DOHH2 (cell line): ENCODE measurements at regions not wholly inside any gene's neighbourhood (a gene's known extent, or its start where the extent isn't known, plus 50 kb on each side); places are given as distances from the start of the nearest gene placed in this dataset.

ENCODE experiments used
- H3F3A ChIP-seq: fragments of 200-600 bp; sonication (generic), shearing (Covaris generic); 2 replicates; pipeline ENCODE4 v1.6.0; 2016; ENCODE audit warnings: antibody characterized with exemption, mild to moderate bottlenecking; ENCODE audit not compliant: control insufficient read depth, insufficient read depth
- H3K27ac ChIP-seq: fragments of 200-600 bp; sonication (generic); 2 replicates; pipeline ENCODE4 v1.5.1; 2014; ENCODE audit warnings: low read depth, mild to moderate bottlenecking, low read length, moderate library complexity
- H3K27me3 ChIP-seq: fragments of 200-600 bp; sonication (generic); 2 replicates; pipeline ENCODE4 v1.6.1; 2014; ENCODE audit warnings: mild to moderate bottlenecking, low read length, mixed read lengths; ENCODE audit not compliant: control insufficient read depth
- H3K36me3 ChIP-seq: fragments of 200-600 bp; sonication (generic); 2 replicates; pipeline ENCODE4 v1.6.1; 2014; ENCODE audit warnings: mild to moderate bottlenecking, low read length, moderate library complexity, mixed read lengths; ENCODE audit not compliant: control insufficient read depth
- H3K4me1 ChIP-seq: fragments of 200-600 bp; sonication (generic); 2 replicates; pipeline ENCODE4 v1.6.1; 2014; ENCODE audit warnings: mild to moderate bottlenecking, low read length, mixed read lengths; ENCODE audit not compliant: control insufficient read depth
- H3K4me2 ChIP-seq: fragments of 200-600 bp; sonication (generic); 2 replicates; pipeline ENCODE4 v1.6.0; 2014; ENCODE audit warnings: mild to moderate bottlenecking, low read length, moderate library complexity
- H3K4me3 ChIP-seq: fragments of 200-600 bp; sonication (generic); 2 replicates; pipeline ENCODE4 v1.5.1; 2014; ENCODE audit warnings: mild to moderate bottlenecking, low read length, mixed read lengths
- H3K79me2 ChIP-seq: fragments of 200-600 bp; sonication (generic); 2 replicates; pipeline ENCODE4 v1.6.1; 2014; ENCODE audit warnings: mild to moderate bottlenecking, low read length, mixed read lengths; ENCODE audit not compliant: control insufficient read depth
- H3K9me2 ChIP-seq: fragments of 200-600 bp; sonication (generic); replicated peaks from 2 replicates; pipeline ENCODE4 v1.6.1; 2014; ENCODE audit warnings: mild to moderate bottlenecking, low read length, mixed read lengths; ENCODE audit not compliant: control insufficient read depth
- H3K9me3 ChIP-seq: fragments of 200-600 bp; sonication (generic); 2 replicates; pipeline ENCODE4 v1.6.1; 2014; ENCODE audit warnings: antibody characterized with exemption, low read length, mixed read lengths; ENCODE audit not compliant: control insufficient read depth, insufficient read depth
- H4K20me1 ChIP-seq: fragments of 200-600 bp; sonication (generic); 2 replicates; pipeline ENCODE4 v1.6.0; 2014; ENCODE audit warnings: low read depth, mild to moderate bottlenecking, antibody characterized with exemption, low read length, moderate library complexity; ENCODE audit not compliant: control insufficient read depth, insufficient read depth
- EZH2phosphoT487 ChIP-seq: fragments of 200-600 bp; sonication (generic); IDR thresholded peaks from 2 replicates; pipeline ENCODE4 v1.6.1; 2017; ENCODE audit warnings: borderline replicate concordance, mild to moderate bottlenecking, antibody characterized with exemption, low read length, moderate library complexity, mixed read lengths
- TF ChIP-seq, protein P1 (sequence below): fragments of 200-600 bp; sonication (generic); IDR thresholded peaks from one replicate; pipeline ENCODE4 v1.5.1; 2014; ENCODE audit warnings: antibody characterized with exemption, mild to moderate bottlenecking, low read depth, low read length; ENCODE audit not compliant: poor library complexity, severe bottlenecking

DNA sequence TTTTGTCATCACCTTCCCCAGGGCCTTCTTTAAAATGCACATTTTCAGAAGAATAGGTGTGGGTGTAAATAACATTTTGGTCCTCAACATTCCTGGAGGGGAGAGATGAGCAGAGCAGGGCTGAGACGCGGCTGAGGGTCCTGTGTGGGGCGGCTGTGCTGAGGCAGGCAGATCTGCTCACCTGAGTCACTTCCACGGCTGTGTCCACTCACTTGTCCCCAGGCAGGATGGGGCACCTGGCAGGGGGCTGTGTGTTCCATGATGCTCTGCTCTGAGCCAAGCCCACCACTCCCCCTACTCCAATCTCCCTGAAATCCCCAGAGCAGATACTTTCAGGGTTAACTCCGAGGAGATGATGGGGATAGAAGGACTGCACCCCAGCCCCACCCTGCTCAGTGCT lies 93.8 kb downstream of the GLRX3 start:
- no peaks in the 10 kb centered on the region for H3K36me3 ChIP-seq
- no peaks in the 10 kb centered on the region for H3K4me1 ChIP-seq
- no peak overlapping the region for H3K4me3 ChIP-seq
- no peaks in the 10 kb centered on the region for H3K9me3 ChIP-seq
- H3K27me3 ChIP-seq = no peaks in the 10 kb centered on the region
- no peaks in the 10 kb centered on the region for H3F3A ChIP-seq
- H4K20me1 ChIP-seq = no peaks in the 10 kb centered on the region
- H3K79me2 ChIP-seq = no peaks in the 10 kb centered on the region
- H3K9me2 ChIP-seq = no peaks in the 10 kb centered on the region
- H3K4me2 ChIP-seq = no peak overlapping the region
- no peak overlapping the region for H3K27ac ChIP-seq
- TF ChIP-seq EZH2phosphoT487 = no peak
- TF ChIP-seq, protein P1, sequence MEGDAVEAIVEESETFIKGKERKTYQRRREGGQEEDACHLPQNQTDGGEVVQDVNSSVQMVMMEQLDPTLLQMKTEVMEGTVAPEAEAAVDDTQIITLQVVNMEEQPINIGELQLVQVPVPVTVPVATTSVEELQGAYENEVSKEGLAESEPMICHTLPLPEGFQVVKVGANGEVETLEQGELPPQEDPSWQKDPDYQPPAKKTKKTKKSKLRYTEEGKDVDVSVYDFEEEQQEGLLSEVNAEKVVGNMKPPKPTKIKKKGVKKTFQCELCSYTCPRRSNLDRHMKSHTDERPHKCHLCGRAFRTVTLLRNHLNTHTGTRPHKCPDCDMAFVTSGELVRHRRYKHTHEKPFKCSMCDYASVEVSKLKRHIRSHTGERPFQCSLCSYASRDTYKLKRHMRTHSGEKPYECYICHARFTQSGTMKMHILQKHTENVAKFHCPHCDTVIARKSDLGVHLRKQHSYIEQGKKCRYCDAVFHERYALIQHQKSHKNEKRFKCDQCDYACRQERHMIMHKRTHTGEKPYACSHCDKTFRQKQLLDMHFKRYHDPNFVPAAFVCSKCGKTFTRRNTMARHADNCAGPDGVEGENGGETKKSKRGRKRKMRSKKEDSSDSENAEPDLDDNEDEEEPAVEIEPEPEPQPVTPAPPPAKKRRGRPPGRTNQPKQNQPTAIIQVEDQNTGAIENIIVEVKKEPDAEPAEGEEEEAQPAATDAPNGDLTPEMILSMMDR = no peak

DNA sequence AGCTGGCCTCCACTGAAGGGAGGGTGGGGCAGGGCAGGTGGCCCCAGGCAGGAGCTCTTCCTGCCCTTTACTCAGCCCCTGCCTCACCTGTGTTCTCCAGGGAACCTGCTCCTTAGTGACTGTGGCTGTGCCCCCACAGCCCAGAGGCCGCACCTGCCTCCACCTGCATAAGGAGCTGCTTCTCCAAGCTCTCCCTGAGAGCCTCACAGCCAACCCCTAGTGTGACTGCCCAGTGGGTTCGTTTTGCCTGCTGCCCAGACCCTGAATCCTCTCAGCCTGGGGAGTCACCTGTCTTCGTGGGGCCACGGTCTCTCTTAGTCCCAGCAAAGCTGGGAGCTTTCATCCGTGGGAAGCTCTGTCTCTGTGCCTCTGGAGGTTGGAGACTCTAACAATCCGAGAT lies 94.4 kb downstream of the GLRX3 start:
- Histone ChIP-seq H3K36me3 (no peaks in the 10 kb centered on the region), H3K4me2 (no peak overlapping the region), H3K27me3 (no peaks in the 10 kb centered on the region), H3K9me2 (no peaks in the 10 kb centered on the region), H3K79me2 (no peaks in the 10 kb centered on the region), H3K4me1 (no peaks in the 10 kb centered on the region), H3F3A (no peaks in the 10 kb centered on the region), H3K4me3 (no peak overlapping the region), H4K20me1 (no peaks in the 10 kb centered on the region), H3K27ac (no peak overlapping the region), H3K9me3 (no peaks in the 10 kb centered on the region)
- no peak for TF ChIP-seq EZH2phosphoT487
- TF ChIP-seq, protein P1 = no peak

DNA sequence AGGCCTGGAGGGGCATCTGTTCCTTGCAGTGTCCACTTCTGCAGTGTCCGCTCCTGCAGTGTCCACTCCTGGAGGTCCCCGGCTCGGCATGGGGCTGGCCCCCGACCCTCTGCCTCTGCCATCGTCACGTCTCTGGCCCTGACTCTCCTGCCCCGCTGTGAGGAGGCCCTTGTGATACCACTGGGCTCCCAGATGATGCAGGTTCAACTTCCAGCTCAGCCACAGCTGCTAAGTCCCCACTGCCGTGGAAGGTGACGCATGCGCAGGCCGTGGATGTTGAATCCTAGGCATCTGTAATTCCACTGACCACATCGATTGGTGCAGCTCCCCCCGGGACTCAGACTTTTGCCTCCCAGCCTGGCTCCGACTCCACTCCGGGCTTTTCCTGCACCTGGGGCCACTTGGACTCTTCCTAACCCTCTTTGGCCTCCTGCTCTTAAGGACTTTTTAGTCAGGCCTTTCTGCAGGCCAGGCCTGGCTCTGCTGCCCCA lies 95.1 kb downstream of the GLRX3 start:
- H3K79me2 ChIP-seq = no peaks in the 10 kb centered on the region
- H3K9me2 ChIP-seq = no peaks in the 10 kb centered on the region
- H3F3A ChIP-seq = no peaks in the 10 kb centered on the region
- H3K27me3 ChIP-seq = no peaks in the 10 kb centered on the region
- no peaks in the 10 kb centered on the region for H4K20me1 ChIP-seq
- no peak for TF ChIP-seq EZH2phosphoT487
- TF ChIP-seq, protein P1 = no peak
- no peak overlapping the region for H3K4me2 ChIP-seq
- H3K36me3 ChIP-seq = no peaks in the 10 kb centered on the region
- no peaks in the 10 kb centered on the region for H3K9me3 ChIP-seq
- no peaks in the 10 kb centered on the region for H3K4me1 ChIP-seq
- H3K27ac ChIP-seq = no peak overlapping the region
- no peak overlapping the region for H3K4me3 ChIP-seq
